ENCODE measurements at regions not wholly inside any gene's neighbourhood (a gene's known extent, or its start where the extent isn't known, plus 50 kb on each side); places are given as distances from the start of the nearest gene placed in this dataset.

DNA sequence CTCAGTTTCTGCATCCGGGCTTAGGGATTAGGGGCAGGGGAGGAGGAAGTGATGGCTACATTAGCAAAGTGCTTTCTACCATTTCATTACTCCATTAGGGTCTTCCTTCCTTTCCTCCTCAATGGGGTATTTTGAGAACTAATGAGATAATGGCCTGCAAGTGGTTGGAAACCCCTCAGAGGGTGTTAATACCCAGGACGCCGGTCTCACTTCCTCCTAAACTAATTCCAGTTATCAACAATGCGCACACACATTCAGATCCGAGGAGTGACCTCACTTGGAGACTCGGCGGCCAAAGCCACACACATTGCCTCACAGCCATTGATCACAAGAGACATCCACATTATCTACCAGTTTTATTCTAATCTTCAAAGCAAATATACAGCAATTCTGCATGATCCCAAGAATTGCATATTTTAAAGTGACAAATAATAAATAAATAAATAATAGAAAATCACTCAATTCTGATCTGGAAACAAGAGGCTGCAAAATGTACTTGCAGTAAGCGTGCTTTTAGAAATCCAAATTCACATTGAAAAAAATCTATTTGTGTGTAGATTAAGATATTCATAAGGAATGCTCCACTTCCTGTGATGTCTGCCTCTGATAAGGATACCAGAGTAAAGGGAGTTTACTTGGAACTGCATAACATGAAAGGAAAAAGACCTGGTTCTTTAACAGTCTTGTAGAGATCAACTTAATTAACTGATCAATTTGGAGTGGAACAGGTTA is 329.1 kb downstream of the FBXW7 start:
- intact Hi-C loops (cut with DNase I): no loop called here
- no peak for TF ChIP-seq CTCF (IDR thresholded peaks at IDR 0.05)
- no peak for TF ChIP-seq POLR2A (IDR thresholded peaks at IDR 0.05)
- no peak for TF ChIP-seq POLR2AphosphoS5 (IDR thresholded peaks at IDR 0.05; ENCODE audit: insufficient read depth in 1 of 2, low read depth in 1 of 2)
- Histone ChIP-seq H3K4me3 (no peak overlapping the region), H3K36me3 (no peaks in the 10 kb centered on the region), H3K27me3 (no peaks in the 10 kb centered on the region), H3K4me1 (no peaks in the 10 kb centered on the region), H3K27ac (no peak overlapping the region), H3K9me3 (no peaks in the 10 kb centered on the region)
- no peak for DNase-seq (ENCODE audit: extremely low spot score in 2 of 2)

GRCh38 chr4:152206185-152206584 is 329.7 kb downstream of the FBXW7 start:
- no peaks in the 10 kb centered on the region for H3K36me3 ChIP-seq
- intact Hi-C loops (cut with DNase I): no loop called here
- no peak overlapping the region for H3K4me3 ChIP-seq
- no peaks in the 10 kb centered on the region for H3K4me1 ChIP-seq
- TF ChIP-seq POLR2AphosphoS5 (IDR thresholded peaks at IDR 0.05; ENCODE audit: insufficient read depth in 1 of 2, low read depth in 1 of 2) (no peak), CTCF (IDR thresholded peaks at IDR 0.05) (no peak), POLR2A (IDR thresholded peaks at IDR 0.05) (no peak)
- H3K9me3 ChIP-seq: no peaks in the 10 kb centered on the region
- no peak overlapping the region for H3K27ac ChIP-seq
- H3K27me3 ChIP-seq: no peaks in the 10 kb centered on the region
- no peak for DNase-seq (ENCODE audit: extremely low spot score in 2 of 2)

GRCh38 chr4:152202415-152202814 is 333.5 kb downstream of the FBXW7 start:
- no peaks in the 10 kb centered on the region for H3K27me3 ChIP-seq
- TF ChIP-seq POLR2A (IDR thresholded peaks at IDR 0.05) (no peak), CTCF (IDR thresholded peaks at IDR 0.05) (no peak), POLR2AphosphoS5 (IDR thresholded peaks at IDR 0.05; ENCODE audit: insufficient read depth in 1 of 2, low read depth in 1 of 2) (no peak)
- H3K27ac ChIP-seq: no peak overlapping the region
- no peak overlapping the region for H3K4me3 ChIP-seq
- DNase-seq (ENCODE audit: extremely low spot score in 2 of 2): no peak
- no peaks in the 10 kb centered on the region for H3K4me1 ChIP-seq
- no peaks in the 10 kb centered on the region for H3K36me3 ChIP-seq
- intact Hi-C loops (cut with DNase I): no loop called here
- no peaks in the 10 kb centered on the region for H3K9me3 ChIP-seq

GRCh38 chr4:152200511-152201333 is 335.2 kb downstream of the FBXW7 start:
- intact Hi-C loops (cut with DNase I): no loop called here
- Histone ChIP-seq H3K4me1 (no peaks in the 10 kb centered on the region), H3K27ac (no peak overlapping the region), H3K4me3 (no peak overlapping the region), H3K27me3 (no peaks in the 10 kb centered on the region), H3K9me3 (no peaks in the 10 kb centered on the region), H3K36me3 (no peaks in the 10 kb centered on the region)
- no peak for TF ChIP-seq POLR2A (IDR thresholded peaks at IDR 0.05)
- TF ChIP-seq POLR2AphosphoS5 (IDR thresholded peaks at IDR 0.05; ENCODE audit: insufficient read depth in 1 of 2, low read depth in 1 of 2): no peak
- no peak for TF ChIP-seq CTCF (IDR thresholded peaks at IDR 0.05)
- DNase-seq (ENCODE audit: extremely low spot score in 2 of 2): no peak

DNA sequence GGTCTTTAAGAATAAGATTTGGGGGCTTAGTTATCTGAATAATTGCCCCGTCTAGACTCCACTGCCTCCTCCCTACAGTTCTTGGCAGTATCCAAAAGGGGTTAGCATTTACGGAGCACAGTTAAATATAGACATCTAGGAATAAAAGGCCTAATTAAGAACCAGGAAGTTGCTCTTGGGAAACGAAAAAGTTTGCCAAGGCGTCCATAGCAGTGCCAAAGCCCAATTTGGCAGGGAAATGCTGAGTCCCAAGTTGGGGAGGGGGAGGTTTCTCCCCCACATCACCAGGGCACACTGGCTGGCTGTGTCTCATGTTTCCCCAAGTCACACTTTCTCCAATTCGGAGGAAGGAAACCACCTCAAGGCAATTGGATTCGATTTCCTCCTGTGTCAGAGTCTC is 338.7 kb downstream of the FBXW7 start:
- Histone ChIP-seq H3K36me3 (no peaks in the 10 kb centered on the region), H3K27me3 (no peaks in the 10 kb centered on the region), H3K4me3 (no peak overlapping the region), H3K4me1 (no peaks in the 10 kb centered on the region), H3K9me3 (no peaks in the 10 kb centered on the region), H3K27ac (no peak overlapping the region)
- intact Hi-C loops (cut with DNase I): no loop called here
- no peak for TF ChIP-seq POLR2A (IDR thresholded peaks at IDR 0.05)
- TF ChIP-seq POLR2AphosphoS5 (IDR thresholded peaks at IDR 0.05; ENCODE audit: insufficient read depth in 1 of 2, low read depth in 1 of 2): peak in 1 of 2 donors; percentile 33
- TF ChIP-seq CTCF (IDR thresholded peaks at IDR 0.05): no peak
- DNase-seq (ENCODE audit: extremely low spot score in 2 of 2): no peak

Data from vagina (tissue), 2 donors.